ENCODE measurements at regions not wholly inside any gene's neighbourhood (a gene's known extent, or its start where the extent isn't known, plus 50 kb on each side); places are given as distances from the start of the nearest gene placed in this dataset.
"Not testable (repeated sequence)": the region's sequence is repeated elsewhere in the genome, so short reads cannot be mapped to it uniquely, and the experiment has no call there.

- DNase-seq (ENCODE audit: low read depth), result not testable (repeated sequence)
Measured at GRCh38 chr15:44817797-44818196, 81.5 kb downstream of the TRIM69 start.

- DNase-seq (ENCODE audit: low read depth), result not testable (repeated sequence)
Measured at GRCh38 chr15:44819331-44819987, 83.1 kb downstream of the TRIM69 start.

GRCh38 chr15:44820535-44820934, 84.2 kb downstream of the TRIM69 start:
- not testable (repeated sequence) for DNase-seq (ENCODE audit: low read depth)

GRCh38 chr15:44820967-44821366, 84.6 kb downstream of the TRIM69 start:
- DNase-seq (ENCODE audit: low read depth), result not testable (repeated sequence)

GRCh38 chr15:44824277-44825145, 88.2 kb downstream of the TRIM69 start:
- not testable (repeated sequence) for DNase-seq (ENCODE audit: low read depth)

GRCh38 chr15:44826583-44826982, 90.3 kb downstream of the TRIM69 start:
- not testable (repeated sequence) for DNase-seq (ENCODE audit: low read depth)

- not testable (repeated sequence) for DNase-seq (ENCODE audit: low read depth)
Measured at GRCh38 chr15:44828229-44828914, 92.0 kb downstream of the TRIM69 start.

GRCh38 chr15:44829150-44829549, 92.8 kb downstream of the TRIM69 start:
- DNase-seq (ENCODE audit: low read depth), result not testable (repeated sequence)

GRCh38 chr15:44830692-44831408, 94.5 kb downstream of the TRIM69 start:
- not testable (repeated sequence) for DNase-seq (ENCODE audit: low read depth)

GRCh38 chr15:44831409-44831741, 95.0 kb downstream of the TRIM69 start:
- DNase-seq (ENCODE audit: low read depth), result not testable (repeated sequence)

- not testable (repeated sequence) for DNase-seq (ENCODE audit: low read depth)
Measured at GRCh38 chr15:44832133-44832532, 95.8 kb downstream of the TRIM69 start.

- not testable (repeated sequence) for DNase-seq (ENCODE audit: low read depth)
Measured at GRCh38 chr15:44833081-44833480, 96.8 kb downstream of the TRIM69 start.

- DNase-seq (ENCODE audit: low read depth), result not testable (repeated sequence)
Measured at GRCh38 chr15:44833761-44834160, 97.4 kb downstream of the TRIM69 start.

GRCh38 chr15:44835082-44835481, 98.8 kb downstream of the TRIM69 start:
- not testable (repeated sequence) for DNase-seq (ENCODE audit: low read depth)

GRCh38 chr15:44836094-44836493, 99.8 kb downstream of the TRIM69 start:
- no peak for DNase-seq (ENCODE audit: low read depth)

GRCh38 chr15:44838929-44839328, 102.6 kb downstream of the TRIM69 start:
- not testable (repeated sequence) for DNase-seq (ENCODE audit: low read depth)

- not testable (repeated sequence) for DNase-seq (ENCODE audit: low read depth)
Measured at GRCh38 chr15:44841762-44842161, 105.4 kb downstream of the TRIM69 start.

GRCh38 chr15:44842883-44843282, 106.6 kb downstream of the TRIM69 start:
- DNase-seq (ENCODE audit: low read depth), result not testable (repeated sequence)

GRCh38 chr15:44844936-44845335, 108.6 kb downstream of the TRIM69 start:
- DNase-seq (ENCODE audit: low read depth), result not testable (repeated sequence)

- not testable (repeated sequence) for DNase-seq (ENCODE audit: low read depth)
Measured at GRCh38 chr15:44846156-44846555, 109.8 kb downstream of the TRIM69 start.

- DNase-seq (ENCODE audit: low read depth), result not testable (repeated sequence)
Measured at GRCh38 chr15:44847555-44847954, 108.9 kb upstream of the TERB2 start.

- not testable (repeated sequence) for DNase-seq (ENCODE audit: low read depth)
Measured at GRCh38 chr15:44848859-44849258, 107.6 kb upstream of the TERB2 start.

All from T-helper 22 cell (primary cell).